Activated CD4-positive, CD25-positive, alpha-beta regulatory T cell treated with anti-CD3 and anti-CD28 coated beads, Interleukin-2, amount 50 U/mL, for 72 hours (primary cell): ENCODE measurements at regions not wholly inside any gene's neighbourhood (a gene's known extent, or its start where the extent isn't known, plus 50 kb on each side); places are given as distances from the start of the nearest gene placed in this dataset.

Experiments used
- DNase-seq: peaks from one replicate; pipeline ENCODE4 v3.0.0; 2021

DNA sequence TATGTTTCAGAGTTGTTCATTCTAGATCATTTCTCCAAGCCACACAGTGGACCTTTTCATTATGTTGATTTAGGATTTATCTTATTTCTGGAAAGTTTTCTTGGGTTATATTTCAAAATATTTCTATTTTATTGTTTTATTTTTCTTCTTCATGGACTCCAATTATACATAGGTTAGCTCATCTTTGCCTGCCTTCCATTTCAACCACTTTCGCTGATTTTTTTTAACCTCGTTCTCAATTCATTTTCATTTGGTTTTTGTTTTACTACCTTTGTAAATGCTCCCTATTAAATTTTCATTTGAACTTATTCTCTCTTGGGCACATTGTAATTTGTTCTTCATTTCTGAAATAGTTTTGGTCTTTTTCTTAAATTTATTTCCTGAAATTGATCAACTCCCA is 169.0 kb upstream of the PITX1 start:
- no peak for DNase-seq

DNA sequence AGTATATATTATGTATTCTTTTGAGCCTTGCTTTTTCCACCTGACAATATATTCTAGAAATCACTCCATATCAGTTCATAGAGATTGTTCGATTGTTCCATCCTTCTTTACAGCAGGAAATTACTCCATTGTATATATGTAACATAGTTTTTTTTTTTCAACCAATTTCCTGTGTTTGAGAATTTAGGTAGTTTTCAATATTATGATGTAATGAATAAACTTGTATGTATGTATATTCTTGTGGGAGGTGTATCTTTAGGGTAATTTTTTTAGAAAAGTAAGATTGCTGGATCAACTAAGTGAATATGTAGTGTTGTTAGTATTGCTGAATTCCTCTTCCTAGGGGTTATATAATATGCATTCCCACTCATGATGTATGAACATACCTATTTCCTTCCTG is 165.9 kb upstream of the PITX1 start:
- no peak for DNase-seq

GRCh38 chr5:135196483-135196882 is 162.5 kb upstream of the PITX1 start:
- DNase-seq: no peak

GRCh38 chr5:135195270-135195608 is 161.2 kb upstream of the PITX1 start:
- no peak for DNase-seq

DNA sequence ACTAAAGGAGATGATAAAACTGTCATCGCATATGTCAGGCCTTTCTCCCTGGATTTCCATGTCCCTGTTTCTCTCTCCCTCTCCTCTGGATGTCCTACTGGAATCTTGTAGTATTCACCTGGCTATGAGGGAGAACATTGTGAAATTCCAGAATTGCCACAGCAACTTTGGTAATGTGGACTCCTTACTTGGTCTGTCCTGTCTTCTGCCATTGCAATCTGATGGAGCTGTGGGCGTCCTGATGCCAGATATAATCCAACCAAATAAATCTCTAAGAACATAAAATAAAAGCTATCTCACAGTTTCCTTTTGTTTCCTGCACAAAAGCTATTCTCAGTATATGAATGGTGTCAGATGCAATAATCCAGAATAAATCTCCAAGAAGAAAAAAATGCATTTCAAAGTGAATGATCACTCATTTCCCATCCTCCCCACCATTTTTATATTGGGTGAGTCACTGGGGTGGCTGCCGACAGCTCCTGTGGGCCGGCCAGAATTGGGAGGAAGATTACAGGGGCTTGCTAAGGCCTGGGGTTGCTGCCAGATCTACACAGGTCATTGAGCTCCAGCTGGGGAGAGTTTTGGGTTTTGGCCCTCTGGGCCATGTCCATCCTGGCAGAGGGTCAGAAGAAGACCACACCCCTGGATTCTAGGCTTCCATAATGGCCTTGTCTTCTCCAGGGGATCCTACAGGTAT is 160.7 kb upstream of the PITX1 start:
- no peak for DNase-seq

GRCh38 chr5:135194126-135194488 is 160.1 kb upstream of the PITX1 start:
- DNase-seq: no peak

- DNase-seq: no peak
Observed at GRCh38 chr5:135193213-135194125, 159.4 kb upstream of the PITX1 start.

DNA sequence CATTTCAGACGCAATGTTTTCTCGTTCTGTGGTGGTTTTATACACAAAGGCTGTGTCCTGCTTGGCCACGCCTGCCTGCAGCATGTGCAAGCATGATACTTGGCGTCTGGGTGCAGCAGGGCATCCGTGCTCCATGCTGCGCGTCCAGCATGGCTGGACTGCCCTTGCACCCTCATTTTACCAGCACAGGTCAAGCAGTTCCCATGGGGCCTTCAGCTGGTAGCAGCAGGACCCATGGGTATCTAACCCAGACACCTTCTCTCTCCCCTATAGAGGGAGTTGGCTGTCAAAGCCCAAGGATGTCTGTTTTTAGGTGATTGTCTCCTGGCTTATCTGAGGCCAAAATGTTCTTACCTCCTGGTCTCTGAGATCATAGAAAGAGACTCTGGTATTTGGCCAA is 158.3 kb upstream of the PITX1 start:
- DNase-seq: no peak

DNA sequence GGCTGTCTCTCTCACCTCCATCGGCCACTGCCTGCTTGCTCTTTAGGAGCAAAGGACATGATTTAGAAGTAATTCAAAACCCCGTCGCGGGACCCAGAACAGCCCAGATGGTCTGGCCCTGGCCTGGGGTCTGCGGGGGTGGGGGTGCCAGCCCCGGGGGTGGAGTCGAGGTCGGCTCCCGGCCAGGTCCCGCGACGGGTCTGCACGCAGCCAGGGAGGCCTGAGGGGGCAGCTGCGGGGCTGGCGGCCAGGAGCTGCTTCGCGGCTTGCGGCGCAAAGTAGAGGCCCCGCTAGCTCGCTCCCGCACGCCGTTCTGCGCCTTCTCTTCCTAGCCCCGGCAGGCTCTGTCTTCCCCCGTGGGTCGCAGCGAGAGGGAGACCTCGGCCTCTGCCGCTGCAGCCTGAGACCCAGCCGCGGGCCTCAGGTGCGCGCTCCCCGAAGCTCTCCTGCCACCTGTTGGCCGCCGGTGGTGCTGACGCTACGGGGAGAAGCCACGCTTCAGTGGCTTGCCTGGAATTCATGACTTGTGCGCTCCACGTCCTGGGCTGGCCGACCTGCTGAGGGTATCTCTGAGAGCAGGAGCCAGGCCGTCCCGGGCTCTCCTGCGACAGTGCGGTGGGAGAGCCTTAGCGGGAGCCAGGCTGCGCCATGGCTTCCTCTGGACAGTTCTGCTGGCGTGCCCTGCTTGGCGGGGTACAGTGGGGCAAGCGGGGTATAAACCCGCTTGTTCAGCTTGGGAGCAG is 157.2 kb upstream of the PITX1 start:
- DNase-seq: peak; percentile 71

DNA sequence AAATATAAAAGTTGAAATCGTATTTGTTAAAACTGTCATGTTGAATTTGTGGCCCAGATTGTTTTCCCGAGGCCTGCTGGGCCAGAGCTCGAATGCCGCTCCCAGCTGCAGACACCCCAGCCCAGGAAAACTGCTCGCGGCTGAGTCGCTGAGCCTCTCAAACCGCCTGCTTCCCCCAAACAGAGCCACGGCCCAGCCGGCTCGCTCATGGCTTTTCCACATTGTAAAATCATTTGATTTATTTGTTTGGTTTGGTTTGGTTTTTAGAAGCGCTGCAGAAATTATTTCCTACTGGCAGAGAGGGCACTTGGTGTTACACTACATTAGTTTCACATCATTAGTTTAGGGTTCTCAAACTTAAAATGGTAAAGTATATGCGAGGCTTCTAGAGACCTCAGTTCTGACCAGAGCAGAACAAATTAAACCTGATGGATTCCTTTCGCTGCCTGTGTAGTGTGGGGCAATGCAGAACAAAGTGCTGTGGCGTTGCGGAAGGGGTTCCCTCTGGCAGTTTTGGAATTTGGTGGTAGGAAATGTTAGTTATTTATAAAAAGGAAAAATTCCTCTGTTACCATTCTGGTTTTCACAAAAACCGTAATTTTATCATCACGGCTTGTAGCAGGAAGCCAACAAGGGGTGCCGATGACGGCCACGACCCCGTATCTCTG is 156.5 kb upstream of the PITX1 start:
- DNase-seq: no peak

DNA sequence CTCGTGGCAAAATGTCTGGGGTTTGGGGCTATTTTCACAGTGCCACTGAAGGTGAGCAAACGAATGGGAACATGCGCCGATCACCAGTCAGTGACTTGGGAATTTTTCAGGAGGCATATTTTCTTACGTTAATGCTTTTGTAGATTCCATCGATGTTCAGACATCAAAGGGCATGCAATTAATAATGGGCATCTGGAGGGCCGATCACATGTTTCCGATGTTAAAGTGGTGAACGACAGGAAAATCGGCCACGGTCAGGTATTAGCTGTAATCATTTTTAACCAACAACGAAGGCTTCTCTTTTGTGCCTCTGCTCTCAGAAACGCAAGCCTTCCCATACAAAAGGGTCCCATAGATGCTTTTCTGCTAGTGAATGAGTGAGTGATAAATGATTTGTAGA is 155.0 kb upstream of the PITX1 start:
- no peak for DNase-seq

DNA sequence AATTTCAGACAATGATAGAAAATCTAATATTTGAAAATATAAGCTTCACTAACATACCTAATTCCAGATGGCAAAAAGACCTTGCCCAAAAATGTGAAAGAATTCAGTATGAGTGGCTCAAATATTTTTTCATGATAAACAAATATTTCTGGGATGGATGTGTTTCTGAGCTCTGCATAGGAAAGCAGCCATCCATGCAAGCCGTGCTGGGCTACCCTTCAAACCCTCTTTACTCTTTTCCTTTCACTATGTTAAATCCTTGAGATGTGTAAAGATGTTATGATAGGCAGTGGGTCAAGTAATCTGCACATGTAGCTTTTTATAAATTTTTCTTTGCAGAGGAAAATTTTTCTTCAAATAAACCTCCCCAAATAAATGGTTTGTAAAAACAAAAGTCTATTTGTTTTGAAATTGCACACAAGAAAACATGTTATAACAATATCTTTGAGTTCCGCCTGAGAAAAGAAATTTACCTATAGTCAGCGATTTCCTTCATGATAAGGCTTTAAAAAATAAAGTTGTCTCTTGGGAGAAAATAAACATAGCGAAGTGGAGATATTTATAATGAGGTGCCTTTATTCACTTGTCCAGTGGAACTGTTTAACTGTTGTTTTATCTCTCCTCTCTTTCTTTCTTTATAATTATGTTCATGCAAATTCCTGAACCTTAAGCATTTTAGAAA is 154.3 kb upstream of the PITX1 start:
- no peak for DNase-seq

DNA sequence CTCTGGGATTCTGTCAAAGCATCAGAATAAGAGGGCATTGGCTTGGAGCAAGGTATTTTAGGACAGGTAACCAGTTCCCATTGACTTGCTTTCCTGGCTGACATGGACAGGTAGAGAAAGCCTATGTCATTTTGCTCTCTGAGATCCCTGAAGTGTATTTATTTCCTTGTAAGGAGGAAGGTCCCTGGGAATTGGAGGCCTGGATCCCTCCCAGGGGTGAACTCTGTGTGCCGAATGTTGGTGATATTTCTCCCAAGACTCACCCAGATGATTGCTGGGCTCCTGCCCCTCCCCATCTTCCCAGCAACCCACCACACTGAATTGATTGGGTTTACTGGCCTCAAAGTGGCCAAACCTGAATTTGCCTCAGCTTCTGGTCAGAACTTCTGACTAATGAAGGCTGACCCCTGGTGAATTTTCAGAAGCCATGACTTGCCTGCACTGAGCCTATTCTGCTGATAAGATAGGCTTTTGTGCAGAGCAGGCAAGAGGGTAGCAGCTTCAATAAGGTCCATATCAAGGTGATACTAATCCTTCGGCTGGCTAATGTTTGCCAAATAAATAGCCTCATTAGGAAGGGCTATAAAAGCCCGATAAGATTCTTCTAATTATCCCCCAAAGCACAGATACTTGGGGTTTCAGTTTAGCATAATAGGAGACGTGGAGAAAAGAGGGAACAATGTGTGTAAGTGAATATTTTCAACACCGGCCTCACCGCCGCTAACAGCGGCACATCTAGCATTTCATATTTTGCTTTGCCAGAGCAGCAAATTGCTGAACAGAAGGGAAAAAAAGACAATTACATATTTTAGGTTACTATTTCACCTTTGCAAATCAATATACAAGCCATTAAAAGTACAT is 152.9 kb upstream of the PITX1 start:
- no peak for DNase-seq

DNA sequence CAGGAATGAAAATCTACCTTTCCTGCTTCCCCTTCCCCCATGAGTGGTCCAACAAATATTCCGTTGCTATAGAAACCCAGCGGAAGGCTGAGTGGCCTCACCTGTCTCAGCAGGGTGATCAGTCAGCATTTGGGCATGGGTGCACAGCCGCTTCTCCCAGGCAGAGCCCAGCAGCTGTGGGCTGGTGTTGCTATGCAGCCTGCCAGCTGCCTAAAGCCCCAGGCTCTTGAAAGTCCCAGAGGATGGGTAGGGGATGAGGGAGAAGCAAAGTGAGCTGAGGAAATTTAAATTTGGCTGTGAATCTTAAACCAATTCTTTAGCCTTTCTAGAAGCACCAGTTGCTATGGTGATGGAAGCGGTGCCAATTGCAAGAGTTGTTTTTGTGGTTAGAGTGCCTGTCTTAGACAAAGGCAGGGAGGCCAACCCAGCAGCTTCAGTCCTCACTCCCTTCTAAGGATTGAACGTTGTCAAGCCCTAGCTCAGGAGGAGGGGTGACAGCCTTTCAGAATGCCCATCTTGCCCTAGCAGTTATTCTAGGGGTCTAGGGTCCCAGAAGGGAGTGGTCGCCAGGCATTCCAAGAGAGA is 151.5 kb upstream of the PITX1 start:
- no peak for DNase-seq

DNA sequence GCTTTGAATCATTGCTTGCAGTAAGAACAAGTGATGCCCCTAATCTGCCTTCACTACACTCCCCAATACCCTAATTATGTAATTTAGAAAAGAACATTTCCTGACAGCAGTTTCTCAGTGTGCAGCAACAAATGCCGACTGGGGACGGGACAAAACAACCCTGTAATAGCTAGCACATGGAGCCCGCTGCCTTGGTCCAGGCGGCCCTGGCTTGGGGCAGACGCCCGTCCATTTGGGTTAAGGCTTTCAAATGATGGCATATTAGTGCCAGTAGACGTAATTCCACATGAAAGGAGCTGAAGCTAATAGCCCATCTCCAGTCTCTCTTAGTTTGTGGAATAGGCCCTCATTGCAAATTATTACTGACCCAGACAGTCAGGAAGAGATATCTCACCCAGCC is 150.6 kb upstream of the PITX1 start:
- no peak for DNase-seq

DNA sequence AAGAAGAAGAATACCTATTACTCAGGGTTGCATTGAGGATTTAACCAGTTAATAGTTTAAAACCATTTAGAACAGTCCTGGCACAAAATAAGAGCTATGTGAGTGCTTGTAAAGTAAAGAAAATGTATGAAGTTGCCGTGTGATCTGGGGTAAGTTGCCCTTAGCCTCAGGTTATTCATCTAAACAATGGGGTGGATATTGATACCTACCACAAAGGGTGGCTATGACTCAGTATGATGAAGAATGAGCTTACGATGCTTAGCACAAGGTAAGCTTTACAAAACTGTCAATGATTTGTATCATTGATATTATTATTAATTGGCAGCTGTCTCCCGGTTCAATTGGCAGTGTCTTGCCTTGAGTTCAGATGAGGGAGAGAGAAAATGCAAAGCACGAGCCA is 149.4 kb upstream of the PITX1 start:
- DNase-seq: no peak

GRCh38 chr5:135182675-135183074 is 148.6 kb upstream of the PITX1 start:
- no peak for DNase-seq

GRCh38 chr5:135181653-135182052 is 147.6 kb upstream of the PITX1 start:
- no peak for DNase-seq

DNA sequence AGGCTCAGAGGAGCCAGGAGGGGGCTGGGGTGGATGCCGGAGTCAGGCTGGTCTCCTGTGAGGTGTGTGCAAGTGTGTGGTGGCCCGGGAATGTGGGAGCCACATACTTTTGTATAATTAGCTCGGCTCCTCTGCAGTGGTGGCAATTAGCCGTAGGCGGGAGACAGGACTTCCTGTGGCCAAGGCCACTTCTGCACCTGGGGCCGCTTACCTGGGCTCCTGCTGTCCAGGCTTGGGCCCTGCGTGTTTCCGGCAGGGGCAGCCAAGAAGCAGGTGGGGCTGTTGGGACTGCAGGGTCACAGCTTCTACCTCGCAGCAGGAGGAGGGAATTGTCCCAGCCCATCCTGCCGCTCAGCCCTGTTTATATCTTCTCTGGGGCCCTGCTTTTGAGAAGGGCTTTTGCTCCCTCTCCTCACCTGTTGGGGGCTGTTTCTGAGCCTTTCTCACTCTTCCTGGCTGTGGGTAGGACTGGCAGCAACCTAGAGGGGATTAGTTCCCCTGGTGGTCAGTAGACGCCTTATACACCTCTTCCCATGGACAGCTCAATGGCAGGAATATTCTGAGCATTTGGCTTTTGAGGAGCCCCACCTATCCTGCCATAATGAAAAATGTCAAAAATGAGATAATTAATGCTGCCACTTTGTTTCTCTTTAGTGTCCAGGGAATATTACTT is 145.4 kb upstream of the PITX1 start:
- DNase-seq: no peak

GRCh38 chr5:135178476-135179155 is 144.6 kb upstream of the PITX1 start:
- DNase-seq: no peak
